DOHH2 (cell line): ENCODE measurements at regions not wholly inside any gene's neighbourhood (a gene's known extent, or its start where the extent isn't known, plus 50 kb on each side); places are given as distances from the start of the nearest gene placed in this dataset.

Source experiments
- CTCF ChIP-seq: fragments of 200-600 bp; sonication (generic); IDR thresholded peaks from one replicate; pipeline ENCODE4 v1.5.1; 2014; ENCODE audit warnings: antibody characterized with exemption, mild to moderate bottlenecking, low read depth, low read length; ENCODE audit not compliant: poor library complexity, severe bottlenecking
- EZH2phosphoT487 ChIP-seq: fragments of 200-600 bp; sonication (generic); IDR thresholded peaks from 2 replicates; pipeline ENCODE4 v1.6.1; 2017; ENCODE audit warnings: borderline replicate concordance, mild to moderate bottlenecking, antibody characterized with exemption, low read length, moderate library complexity, mixed read lengths

GRCh38 chr21:16028941-16029464, 299.2 kb downstream of the USP25 start:
- TF ChIP-seq CTCF (no peak), EZH2phosphoT487 (no peak)
